Right ventricle myocardium superior (tissue), 1 donor: ENCODE measurements at regions not wholly inside any gene's neighbourhood (a gene's known extent, or its start where the extent isn't known, plus 50 kb on each side); places are given as distances from the start of the nearest gene placed in this dataset.
A peak's percentile ranks its signal among the peaks of the same experiment; 100 is the strongest.
"Not testable (repeated sequence)": the region's sequence is repeated elsewhere in the genome, so short reads cannot be mapped to it uniquely, and the experiment has no call there.

Source experiments
- ATAC-seq: fragments of 200-7000 bp; cut with Tn5 transposase; one replicate; pipeline ENCODE4 v1.9.1; 2020; ENCODE audit warnings: mild to moderate bottlenecking; ENCODE audit not compliant: poor library complexity
- DNase-seq: peaks from one replicate; pipeline ENCODE4 v3.0.0-alpha.2; 2020
- intact Hi-C: fragments of 100-400 bp; cut with DNase I; formaldehyde crosslinking; loops from one replicate; pipeline ENCODE4 v1.11.2; 2022
- donor health status: DM: no; HTN: yes; CAD: no; lungs with severe emphysema.

GRCh38 chr10:11691319-11691755, 50.8 kb upstream of the ECHDC3 start:
- intact Hi-C loops: no loop called here
- peak; percentile 94 for ATAC-seq
- peak; percentile 68 for DNase-seq

- intact Hi-C loops: no loop called here
- no peak for DNase-seq
- ATAC-seq: no peak
Measured at GRCh38 chr10:11689945-11690736, 52.0 kb upstream of the ECHDC3 start.

GRCh38 chr10:11688448-11688795, 53.8 kb upstream of the ECHDC3 start:
- intact Hi-C loops, ATAC-seq, DNase-seq: not testable (repeated sequence)

- DNase-seq: no peak
- no peak for ATAC-seq
- intact Hi-C loops: no loop called here
Measured at GRCh38 chr10:11687779-11688447, 54.3 kb upstream of the ECHDC3 start.

DNA sequence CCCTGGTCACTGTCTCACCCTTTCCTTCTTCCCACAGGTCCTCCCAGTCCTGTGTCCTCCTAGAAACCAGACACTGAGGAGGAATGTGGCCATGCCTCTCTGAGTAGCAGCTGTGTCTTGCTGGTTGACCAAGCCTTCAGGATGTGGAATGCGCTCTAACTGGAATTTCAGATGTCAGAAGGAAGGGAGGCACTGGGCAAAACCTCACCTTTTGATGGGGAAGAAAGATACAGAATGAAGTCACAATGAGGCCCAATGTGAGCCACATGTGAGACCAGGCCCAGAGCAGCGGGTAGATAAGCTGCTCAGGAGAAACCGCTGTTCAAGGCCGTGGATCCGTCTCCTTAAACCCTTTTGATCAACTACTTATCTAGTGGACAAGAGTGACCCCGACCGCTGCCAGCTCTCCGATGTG, 54.8 kb upstream of the ECHDC3 start:
- DNase-seq: no peak
- no peak for ATAC-seq
- intact Hi-C loops: no loop called here

- no peak for ATAC-seq
- peak; percentile 85 for DNase-seq
- intact Hi-C loops: no loop called here
Measured at GRCh38 chr10:11685787-11686218, 56.4 kb upstream of the ECHDC3 start.

GRCh38 chr10:11684717-11685645, 57.2 kb upstream of the ECHDC3 start:
- peak; percentile 71 for ATAC-seq
- intact Hi-C loops: no loop called here
- DNase-seq: peak; percentile 82

- DNase-seq, ATAC-seq, intact Hi-C loops: not testable (repeated sequence)
Measured at GRCh38 chr10:11684341-11684716, 57.9 kb upstream of the ECHDC3 start.

DNA sequence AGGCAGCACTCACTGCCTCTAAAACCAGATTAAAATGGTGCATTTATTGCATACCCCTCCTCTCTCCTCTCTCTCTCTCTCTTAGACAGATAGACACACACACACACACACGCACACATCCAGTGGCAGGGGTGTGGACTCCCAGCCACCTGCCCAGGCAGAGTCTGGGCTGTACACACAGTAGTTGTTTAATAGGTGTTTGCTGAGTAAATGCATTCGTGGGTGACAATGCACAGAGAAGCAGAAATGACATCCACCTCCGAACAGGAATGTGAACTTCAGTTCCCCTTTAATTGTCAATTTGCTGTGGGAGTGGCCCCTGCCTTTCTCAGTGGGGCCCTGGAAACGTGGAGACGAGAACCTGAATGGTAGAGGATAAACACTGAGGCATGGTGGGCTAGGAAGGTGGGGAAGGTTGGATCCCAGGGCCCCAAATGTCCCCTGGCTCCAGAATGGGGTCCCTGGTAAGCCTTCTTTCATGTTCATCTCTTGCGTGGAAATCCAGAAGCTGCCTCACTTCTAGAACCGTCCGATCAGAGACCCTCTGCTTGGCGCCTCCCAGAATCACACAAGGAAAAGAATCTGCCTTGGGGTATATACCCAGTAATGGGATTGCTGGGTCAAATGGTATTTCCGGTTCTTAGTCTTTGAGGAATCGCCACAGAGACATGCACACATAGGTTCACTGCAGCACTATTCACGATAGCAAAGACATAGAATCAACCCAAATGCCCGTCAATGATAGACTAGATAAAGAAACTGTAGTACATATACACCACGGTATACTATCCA, 58.5 kb upstream of the ECHDC3 start:
- DNase-seq: no peak
- no peak for ATAC-seq
- intact Hi-C loops: no loop called here

DNA sequence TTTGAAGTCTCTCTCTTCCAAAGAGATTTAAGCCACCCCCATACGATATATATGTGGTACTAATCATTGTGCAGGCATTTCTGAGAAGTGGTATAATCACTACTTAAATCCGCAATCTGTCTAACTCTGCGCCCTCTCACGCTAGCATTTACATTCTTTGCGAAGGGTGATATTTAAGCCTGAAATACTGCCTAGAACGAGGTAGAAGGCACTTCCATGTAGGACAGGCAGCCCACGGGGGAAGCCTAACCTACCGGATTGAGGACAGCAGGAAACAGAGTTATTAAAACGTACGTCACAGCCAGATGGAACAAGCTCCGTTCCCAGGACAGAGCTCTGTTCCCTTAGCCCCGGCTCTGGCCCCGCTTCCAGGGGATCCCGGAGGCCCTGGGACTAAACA, 59.3 kb upstream of the ECHDC3 start:
- ATAC-seq: peak; percentile 28
- intact Hi-C loops: no loop called here
- no peak for DNase-seq

DNA sequence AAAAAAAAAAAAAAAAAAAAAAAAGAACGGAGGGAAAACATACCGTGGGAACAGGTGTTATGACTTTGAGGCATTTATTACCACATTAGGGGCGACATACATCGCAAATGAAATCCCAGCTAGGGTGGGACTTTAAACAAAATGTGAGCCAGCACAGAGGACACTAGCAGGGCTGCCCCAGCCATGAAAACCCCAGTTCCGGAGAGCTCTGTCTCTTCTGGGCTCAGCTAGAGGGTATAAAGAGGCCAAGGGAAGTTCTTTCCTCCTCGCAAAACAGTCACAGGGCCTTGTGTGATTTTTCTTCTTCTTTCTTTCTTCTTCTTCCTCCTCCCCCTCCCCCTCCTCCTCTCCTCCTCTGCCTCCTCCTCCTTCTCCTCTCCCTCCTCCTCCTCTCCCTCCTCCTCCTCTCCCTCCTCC, 59.9 kb upstream of the ECHDC3 start:
- no peak for ATAC-seq
- DNase-seq: no peak
- intact Hi-C loops: no loop called here

- no peak for DNase-seq
- intact Hi-C loops: no loop called here
- ATAC-seq: no peak
Measured at GRCh38 chr10:11680496-11680895, 61.7 kb upstream of the ECHDC3 start.

- intact Hi-C loops: no loop called here
- DNase-seq: no peak
- ATAC-seq: no peak
Measured at GRCh38 chr10:11679946-11680345, 62.2 kb upstream of the ECHDC3 start.

DNA sequence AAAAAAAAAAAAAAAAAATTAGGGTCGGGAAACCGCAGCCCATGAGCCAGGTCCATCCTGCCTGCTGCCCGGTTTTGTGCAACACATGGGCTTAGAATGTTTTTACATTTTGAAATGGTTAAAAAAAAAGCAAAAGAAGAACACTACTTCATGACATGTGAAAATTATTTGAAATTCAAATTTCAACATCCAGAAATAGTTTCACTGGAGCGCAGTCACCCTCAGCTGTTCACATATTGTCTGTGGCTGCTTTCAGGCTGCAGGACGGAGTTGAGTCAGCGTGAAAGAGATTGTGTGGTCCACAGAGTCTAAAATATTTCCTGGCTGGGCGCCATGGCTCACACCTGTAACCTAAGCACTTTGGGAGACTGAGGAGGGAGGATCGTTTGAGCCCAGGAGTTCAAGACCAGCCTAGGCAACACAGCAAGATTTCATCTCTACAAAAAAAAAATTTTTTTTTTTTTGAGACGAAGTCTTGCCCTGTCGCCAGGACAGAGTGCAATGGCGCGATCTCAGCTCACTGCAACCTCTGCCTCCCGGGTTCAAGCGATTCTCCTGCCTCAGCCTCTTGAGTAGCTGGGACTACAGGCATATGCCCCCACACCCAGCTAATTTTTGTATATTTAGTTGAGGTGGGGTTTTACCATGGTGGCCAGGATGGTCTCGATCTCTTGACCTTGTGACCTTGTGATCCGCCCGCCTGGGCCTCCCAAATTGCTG, 63.9 kb upstream of the ECHDC3 start:
- DNase-seq: no peak
- no peak for ATAC-seq
- intact Hi-C loops: no loop called here

- intact Hi-C loops: no loop called here
- no peak for ATAC-seq
- no peak for DNase-seq
Measured at GRCh38 chr10:11677480-11677879, 64.7 kb upstream of the ECHDC3 start.

DNA sequence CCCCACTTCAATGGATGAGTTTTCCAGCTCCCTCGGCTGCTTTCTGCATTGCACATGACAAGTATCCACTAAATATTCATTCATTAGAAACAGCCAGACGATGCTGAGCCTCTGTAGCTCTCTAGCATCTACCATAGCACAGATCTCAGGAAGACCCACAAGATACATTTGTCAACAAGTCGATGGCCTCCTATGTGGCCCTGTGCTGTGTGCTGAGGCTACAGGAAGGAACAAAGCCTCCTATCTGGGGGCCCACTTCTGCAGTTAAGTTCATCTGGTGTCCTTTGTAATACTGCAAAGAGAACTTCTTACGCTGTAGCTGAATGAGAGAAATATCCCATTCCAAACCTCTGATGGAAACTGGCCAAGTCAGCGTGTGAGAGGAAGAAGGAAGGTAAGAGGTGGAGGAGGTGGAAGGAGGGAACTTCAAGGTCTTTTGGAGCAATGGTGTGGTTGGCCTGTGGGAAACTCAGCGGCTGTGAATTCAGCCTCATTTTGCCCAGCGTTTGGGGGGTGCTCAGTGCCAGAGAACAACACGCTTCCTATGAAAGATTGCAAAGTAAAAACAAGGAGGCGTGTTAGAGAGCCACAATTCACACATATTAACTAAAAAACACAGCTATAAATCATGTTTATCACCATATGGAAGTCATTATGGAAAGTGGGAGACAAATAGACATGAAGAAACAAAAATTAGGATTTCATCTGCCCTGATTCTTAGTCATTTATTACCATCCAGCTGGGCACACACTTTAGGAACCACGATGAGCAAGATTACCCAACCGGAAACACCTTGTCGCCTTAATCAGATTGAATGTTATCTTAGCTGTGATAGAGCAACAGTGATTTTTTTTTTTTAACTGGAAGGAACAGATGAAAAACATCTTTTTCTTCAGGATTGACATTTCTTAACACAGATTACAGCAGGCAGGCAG, 62.2 kb upstream of the USP6NL start:
- DNase-seq: no peak
- intact Hi-C loops: no loop called here

GRCh38 chr10:11672836-11673235, 61.4 kb upstream of the USP6NL start:
- DNase-seq (no peak), ATAC-seq (no peak)
- intact Hi-C loops: no loop called here

More for the DNA sequence above, 62.2 kb upstream of the USP6NL start:
- no peak for ATAC-seq
